H9 (cell line): ENCODE measurements at regions not wholly inside any gene's neighbourhood (a gene's known extent, or its start where the extent isn't known, plus 50 kb on each side); places are given as distances from the start of the nearest gene placed in this dataset.

Experiments used
- DNase-seq: peaks from one replicate; pipeline ENCODE4 v3.0.0-alpha.2; 2017
- H2AFZ ChIP-seq: one replicate; pipeline ENCODE4 v1.6.1; 2013; ENCODE audit warnings: mild to moderate bottlenecking, low read length, control low read depth, moderate library complexity
- H2AK5ac ChIP-seq: 2 replicates; pipeline ENCODE4 v1.6.1; 2013; ENCODE audit warnings: low read length, control low read depth, mixed read lengths; ENCODE audit not compliant: insufficient read length
- H2BK120ac ChIP-seq: one replicate; pipeline ENCODE4 v1.6.1; 2013; ENCODE audit warnings: low read depth, mild to moderate bottlenecking, low read length, control low read depth, inconsistent platforms; ENCODE audit not compliant: poor library complexity, severe bottlenecking
- H2BK12ac ChIP-seq: 2 replicates; pipeline ENCODE4 v1.6.1; 2013; ENCODE audit warnings: low read length, control low read depth, mixed read lengths, low read depth; ENCODE audit not compliant: insufficient read length
- H2BK15ac ChIP-seq: 2 replicates; pipeline ENCODE4 v1.6.1; 2013; ENCODE audit warnings: low read depth, low read length, control low read depth
- H2BK20ac ChIP-seq: one replicate; pipeline ENCODE4 v1.6.1; 2013; ENCODE audit warnings: low read depth, mild to moderate bottlenecking, low read length, control low read depth, inconsistent platforms; ENCODE audit not compliant: poor library complexity, severe bottlenecking
- H2BK5ac ChIP-seq: 2 replicates; pipeline ENCODE4 v1.6.1; 2013; ENCODE audit warnings: low read length, control low read depth, mixed read lengths; ENCODE audit not compliant: insufficient read length
- H3K14ac ChIP-seq: 2 replicates; pipeline ENCODE4 v1.6.1; 2013; ENCODE audit warnings: low read length, control low read depth; ENCODE audit not compliant: insufficient read depth
- H3K18ac ChIP-seq: 2 replicates; pipeline ENCODE4 v1.6.1; 2013; ENCODE audit warnings: low read depth, mild to moderate bottlenecking, mixed read lengths, low read length, control low read depth; ENCODE audit not compliant: insufficient read length
- H3K23ac ChIP-seq: 2 replicates; pipeline ENCODE4 v1.6.1; 2013; ENCODE audit warnings: low read length, control low read depth, mixed read lengths, low read depth; ENCODE audit not compliant: insufficient read length
- H3K23me2 ChIP-seq: 2 replicates; pipeline ENCODE4 v1.6.1; 2013; ENCODE audit warnings: low read depth, mild to moderate bottlenecking, mixed read lengths, low read length, control low read depth; ENCODE audit not compliant: insufficient read length, poor library complexity, severe bottlenecking
- H3K27ac ChIP-seq: 2 replicates; pipeline ENCODE4 v1.5.1; 2013; ENCODE audit warnings: low read length, control low read depth, mixed read lengths, low read depth; ENCODE audit not compliant: insufficient read length
- H3K27me3 ChIP-seq: 2 replicates; pipeline ENCODE4 v1.6.1; 2013; ENCODE audit warnings: low read length, control low read depth, inconsistent platforms; ENCODE audit not compliant: insufficient read depth
- H3K4ac ChIP-seq: 2 replicates; pipeline ENCODE4 v1.6.1; 2013; ENCODE audit warnings: low read depth, mild to moderate bottlenecking, control low read depth, inconsistent platforms, low read length, moderate library complexity
- H3K4me1 ChIP-seq: 2 replicates; pipeline ENCODE4 v1.6.1; 2013; ENCODE audit warnings: low read length, control low read depth, inconsistent platforms; ENCODE audit not compliant: insufficient read depth
- H3K4me2 ChIP-seq: 2 replicates; pipeline ENCODE4 v1.6.1; 2013; ENCODE audit warnings: low read length, control low read depth, mixed read lengths; ENCODE audit not compliant: insufficient read length, insufficient read depth
- H3K56ac ChIP-seq: 2 replicates; pipeline ENCODE4 v1.6.1; 2013; ENCODE audit warnings: low read depth, mild to moderate bottlenecking, mixed read lengths, low read length, control low read depth; ENCODE audit not compliant: insufficient read length
- H3K79me1 ChIP-seq: 2 replicates; pipeline ENCODE4 v1.6.1; 2013; ENCODE audit warnings: low read depth, mild to moderate bottlenecking, moderate library complexity, low read length, control low read depth, inconsistent platforms; ENCODE audit not compliant: insufficient read depth, poor library complexity, severe bottlenecking
- H3K79me2 ChIP-seq: 2 replicates; pipeline ENCODE4 v1.6.1; 2013; ENCODE audit warnings: low read length, control low read depth, inconsistent platforms; ENCODE audit not compliant: insufficient read depth
- H3K9ac ChIP-seq: 2 replicates; pipeline ENCODE4 v1.6.1; 2013; ENCODE audit warnings: low read length, control low read depth, mixed read lengths; ENCODE audit not compliant: insufficient read length; ENCODE audit errors: extremely low read depth
- H3K9me3 ChIP-seq: one replicate; pipeline ENCODE4 v1.6.1; 2013; ENCODE audit warnings: low read depth, low read length, inconsistent platforms; ENCODE audit not compliant: control insufficient read depth
- H3T11ph ChIP-seq: one replicate; pipeline ENCODE4 v1.6.1; 2013; ENCODE audit warnings: mild to moderate bottlenecking, low read length, control low read depth, inconsistent platforms
- H4K20me1 ChIP-seq: one replicate; pipeline ENCODE4 v1.6.1; 2013; ENCODE audit not compliant: control insufficient read depth, insufficient read length, insufficient read depth
- H4K5ac ChIP-seq: 2 replicates; pipeline ENCODE4 v1.6.1; 2013; ENCODE audit warnings: low read depth, mild to moderate bottlenecking, mixed read lengths, low read length, control low read depth; ENCODE audit not compliant: insufficient read length
- H4K8ac ChIP-seq: replicated peaks from 2 replicates; pipeline ENCODE4 v1.6.1; 2013; ENCODE audit warnings: low read length, control low read depth, mixed read lengths, low read depth; ENCODE audit not compliant: insufficient read length
- H4K91ac ChIP-seq: 2 replicates; pipeline ENCODE4 v1.6.1; 2013; ENCODE audit warnings: low read depth, mild to moderate bottlenecking, moderate library complexity, mixed read lengths, low read length, control low read depth; ENCODE audit not compliant: insufficient read length
- H3K27ac Mint-ChIP-seq, 3 experiments: 2 replicates in 2 of 3; 3 replicates in 1 of 3; pipeline ENCODE4 v1.8.0; 2020 to 2021; ENCODE audit warnings: mixed read lengths in 3 of 3, mild to moderate bottlenecking in 1 of 3, moderate library complexity in 1 of 3
- H3K27me3 Mint-ChIP-seq: 2 replicates; pipeline ENCODE4 v1.8.0; 2021; ENCODE audit warnings: low read depth, mild to moderate bottlenecking, moderate library complexity, mixed read lengths
- H3K36me3 Mint-ChIP-seq, 3 experiments: 2 replicates in 2 of 3; 3 replicates in 1 of 3; pipeline ENCODE4 v1.8.0; 2020 to 2021; ENCODE audit warnings: low read depth in 3 of 3, mixed read lengths in 3 of 3; ENCODE audit not compliant: insufficient read depth in 1 of 3
- H3K4me1 Mint-ChIP-seq, 2 experiments: 2 replicates each; pipeline ENCODE4 v1.8.0; 2020; ENCODE audit warnings: mixed read lengths in 2 of 2
- H3K4me3 Mint-ChIP-seq, 2 experiments: 2 replicates in 1 of 2; 3 replicates in 1 of 2; pipeline ENCODE4 v1.8.0; 2020 to 2021; ENCODE audit warnings: mild to moderate bottlenecking in 2 of 2, mixed read lengths in 2 of 2, moderate library complexity in 1 of 2
- H3K9me3 Mint-ChIP-seq, 2 experiments: 2 replicates in 1 of 2; 3 replicates in 1 of 2; pipeline ENCODE4 v1.8.0; 2020; ENCODE audit warnings: mild to moderate bottlenecking in 2 of 2, mixed read lengths in 2 of 2, moderate library complexity in 1 of 2
- CTCF ChIP-seq: fragments of 200-600 bp; sonication (generic); conservative IDR thresholded peaks from 3 replicates; pipeline ENCODE4 v1.8.0; 2021; ENCODE audit warnings: antibody characterized with exemption, mild to moderate bottlenecking
- WGBS: extraction: QIAGEN DNeasy Blood & Tissue Kit; methylation state at CpG from one replicate; pipeline ENCODE4 v1.1.7; 2013; ENCODE audit warnings: missing lambda C conversion rate, low lambda C conversion rate, mixed read lengths; ENCODE audit not compliant: insufficient read length; ENCODE audit errors: extremely low coverage; 5-methylcytosine and 5-hydroxymethylcytosine counted together

- no peaks in the 10 kb centered on the region for H3K4me1 ChIP-seq
- no peak overlapping the region for H3K23ac ChIP-seq
- H3K27me3 ChIP-seq: no peaks in the 10 kb centered on the region
- H2BK20ac ChIP-seq: no peak overlapping the region
- H2BK15ac ChIP-seq: no peak overlapping the region
- Mint-ChIP-seq H3K4me3 (no peak overlapping the region), H3K27me3 (no peaks in the 10 kb centered on the region), H3K4me1 (no peaks in the 10 kb centered on the region), H3K36me3 (peaks cover 0 to 5% (median 2%) of the 10 kb centered on the region in 3 experiments; a peak in 2 of 7 replicates), H3K27ac (no peak overlapping the region), H3K9me3 (peaks cover 2 to 13% of the 10 kb centered on the region in 2 experiments)
- no peaks in the 10 kb centered on the region for H3K23me2 ChIP-seq
- no peak overlapping the region for H3K4ac ChIP-seq
- no peak overlapping the region for H3K14ac ChIP-seq
- no peaks in the 10 kb centered on the region for H3K79me2 ChIP-seq
- H3K4me2 ChIP-seq: no peak overlapping the region
- WGBS: no CpG with 5 or more reads among the region's 2 CpGs
- H3T11ph ChIP-seq: no peak overlapping the region
- no peaks in the 10 kb centered on the region for H3K79me1 ChIP-seq
- no peak overlapping the region for H3K56ac ChIP-seq
- no peaks in the 10 kb centered on the region for H4K20me1 ChIP-seq
- H3K9me3 ChIP-seq: no peaks in the 10 kb centered on the region
- no peak overlapping the region for H2BK120ac ChIP-seq
- TF ChIP-seq CTCF: no peak
- no peak overlapping the region for H4K8ac ChIP-seq
- H2BK12ac ChIP-seq: no peak overlapping the region
- no peak overlapping the region for H3K18ac ChIP-seq
- no peak for DNase-seq
- H3K27ac ChIP-seq: no peak overlapping the region
- no peak overlapping the region for H2AFZ ChIP-seq
- no peak overlapping the region for H4K91ac ChIP-seq
- H3K9ac ChIP-seq: no peak overlapping the region
- H2BK5ac ChIP-seq: no peak overlapping the region
- no peak overlapping the region for H4K5ac ChIP-seq
- no peak overlapping the region for H2AK5ac ChIP-seq
Measured at GRCh38 chr6:77986380-77987034, 333.7 kb downstream of the MEI4 start.
